IPS-18a (cell line): ENCODE measurements at regions not wholly inside any gene's neighbourhood (a gene's known extent, or its start where the extent isn't known, plus 50 kb on each side); places are given as distances from the start of the nearest gene placed in this dataset.

Experiments
- H3K27ac ChIP-seq: one replicate; pipeline ENCODE4 v1.5.1; 2013; ENCODE audit warnings: low read length
- H3K27me3 ChIP-seq: one replicate; pipeline ENCODE4 v1.6.1; 2013; ENCODE audit warnings: mild to moderate bottlenecking, low read length; ENCODE audit not compliant: control insufficient read depth, insufficient read depth
- H3K36me3 ChIP-seq: one replicate; pipeline ENCODE4 v1.6.1; 2013; ENCODE audit warnings: low read depth, low read length; ENCODE audit not compliant: control insufficient read depth
- H3K4me1 ChIP-seq: one replicate; pipeline ENCODE4 v1.6.1; 2013; ENCODE audit warnings: low read depth, low read length; ENCODE audit not compliant: control insufficient read depth
- H3K4me3 ChIP-seq: one replicate; pipeline ENCODE4 v1.5.1; 2013; ENCODE audit warnings: low read length
- H3K9ac ChIP-seq: one replicate; pipeline ENCODE4 v1.6.1; 2013; ENCODE audit warnings: mild to moderate bottlenecking, low read length, moderate library complexity
- H3K9me3 ChIP-seq: one replicate; pipeline ENCODE4 v1.6.1; 2013; ENCODE audit warnings: low read depth, low read length; ENCODE audit not compliant: control insufficient read depth

- Histone ChIP-seq H3K9ac (no peak overlapping the region), H3K4me3 (peak overlapping the region; percentile 38), H3K4me1 (peaks cover 15% of the 10 kb centered on the region), H3K9me3 (no peaks in the 10 kb centered on the region), H3K36me3 (no peaks in the 10 kb centered on the region), H3K27ac (no peak overlapping the region), H3K27me3 (peaks cover 90% of the 10 kb centered on the region)
These were observed 95.5 kb downstream of the FAM204A start for GRCh38 chr10:118246332-118247295.

GRCh38 chr10:118243907-118244306 is 98.2 kb downstream of the FAM204A start:
- Histone ChIP-seq H3K9ac (no peak overlapping the region), H3K36me3 (no peaks in the 10 kb centered on the region), H3K27me3 (peaks cover 77% of the 10 kb centered on the region), H3K27ac (no peak overlapping the region), H3K4me3 (no peak overlapping the region), H3K4me1 (peaks cover 15% of the 10 kb centered on the region), H3K9me3 (no peaks in the 10 kb centered on the region)

GRCh38 chr10:118241229-118242137 is 100.6 kb downstream of the FAM204A start:
- H3K4me1 ChIP-seq = peaks cover 7% of the 10 kb centered on the region
- peaks cover 52% of the 10 kb centered on the region for H3K27me3 ChIP-seq
- H3K36me3 ChIP-seq = no peaks in the 10 kb centered on the region
- no peak overlapping the region for H3K9ac ChIP-seq
- H3K9me3 ChIP-seq = no peaks in the 10 kb centered on the region
- peak overlapping the region; percentile 6 for H3K4me3 ChIP-seq
- no peak overlapping the region for H3K27ac ChIP-seq

GRCh38 chr10:118239236-118239630 is 102.9 kb downstream of the FAM204A start:
- no peaks in the 10 kb centered on the region for H3K9me3 ChIP-seq
- H3K27ac ChIP-seq = no peak overlapping the region
- no peaks in the 10 kb centered on the region for H3K36me3 ChIP-seq
- H3K4me1 ChIP-seq = no peaks in the 10 kb centered on the region
- no peak overlapping the region for H3K9ac ChIP-seq
- peaks cover 30% of the 10 kb centered on the region for H3K27me3 ChIP-seq
- H3K4me3 ChIP-seq = no peak overlapping the region

GRCh38 chr10:118238573-118239235 is 103.4 kb downstream of the FAM204A start:
- no peaks in the 10 kb centered on the region for H3K36me3 ChIP-seq
- H3K27me3 ChIP-seq = peaks cover 25% of the 10 kb centered on the region
- H3K9me3 ChIP-seq = no peaks in the 10 kb centered on the region
- no peaks in the 10 kb centered on the region for H3K4me1 ChIP-seq
- no peak overlapping the region for H3K27ac ChIP-seq
- H3K4me3 ChIP-seq = no peak overlapping the region
- H3K9ac ChIP-seq = no peak overlapping the region

GRCh38 chr10:118237930-118238329 is 104.2 kb downstream of the FAM204A start:
- Histone ChIP-seq H3K27ac (no peak overlapping the region), H3K9ac (no peak overlapping the region), H3K4me3 (no peak overlapping the region), H3K36me3 (no peaks in the 10 kb centered on the region), H3K27me3 (peaks cover 17% of the 10 kb centered on the region), H3K9me3 (no peaks in the 10 kb centered on the region), H3K4me1 (no peaks in the 10 kb centered on the region)

- H3K27ac ChIP-seq = no peak overlapping the region
- H3K27me3 ChIP-seq = no peaks in the 10 kb centered on the region
- no peaks in the 10 kb centered on the region for H3K9me3 ChIP-seq
- H3K4me3 ChIP-seq = no peak overlapping the region
- no peaks in the 10 kb centered on the region for H3K36me3 ChIP-seq
- H3K9ac ChIP-seq = no peak overlapping the region
- H3K4me1 ChIP-seq = no peaks in the 10 kb centered on the region
These were observed 107.4 kb downstream of the FAM204A start for GRCh38 chr10:118234683-118235082.

- no peaks in the 10 kb centered on the region for H3K9me3 ChIP-seq
- H3K4me1 ChIP-seq = no peaks in the 10 kb centered on the region
These were observed 121.7 kb downstream of the FAM204A start for GRCh38 chr10:118220346-118220850.

GRCh38 chr10:118218562-118218961 is 123.6 kb downstream of the FAM204A start:
- Histone ChIP-seq H3K4me1 (no peaks in the 10 kb centered on the region), H3K9me3 (no peaks in the 10 kb centered on the region), H3K4me3 (no peak overlapping the region), H3K27ac (no peak overlapping the region), H3K27me3 (no peaks in the 10 kb centered on the region), H3K36me3 (no peaks in the 10 kb centered on the region), H3K9ac (no peak overlapping the region)

More at GRCh38 chr10:118220346-118220850, 121.7 kb downstream of the FAM204A start:
- Histone ChIP-seq H3K27ac (no peak overlapping the region), H3K9ac (no peak overlapping the region), H3K27me3 (no peaks in the 10 kb centered on the region), H3K36me3 (no peaks in the 10 kb centered on the region), H3K4me3 (no peak overlapping the region)

- no peak overlapping the region for H3K4me3 ChIP-seq
- no peaks in the 10 kb centered on the region for H3K9me3 ChIP-seq
- no peak overlapping the region for H3K27ac ChIP-seq
- no peaks in the 10 kb centered on the region for H3K27me3 ChIP-seq
- no peak overlapping the region for H3K9ac ChIP-seq
- H3K36me3 ChIP-seq = no peaks in the 10 kb centered on the region
- H3K4me1 ChIP-seq = no peaks in the 10 kb centered on the region
These were observed 125.5 kb downstream of the FAM204A start for GRCh38 chr10:118216571-118217170.
